Fibroblast of villous mesenchyme (primary cell): ENCODE measurements at regions not wholly inside any gene's neighbourhood (a gene's known extent, or its start where the extent isn't known, plus 50 kb on each side); places are given as distances from the start of the nearest gene placed in this dataset.

ENCODE experiments used
- DNase-seq: peaks from one replicate; pipeline ENCODE4 v3.0.0-alpha.2; 2010; ENCODE audit warnings: low read depth
- H3K4me3 ChIP-seq: 2 replicates; pipeline ENCODE4 v1.5.1; 2011; ENCODE audit warnings: low read depth, mild to moderate bottlenecking, low read length
- TF ChIP-seq, protein P1 (sequence below): IDR thresholded peaks from 2 replicates; pipeline ENCODE4 v1.5.1; 2012; ENCODE audit warnings: low read depth, mild to moderate bottlenecking, low read length; ENCODE audit not compliant: insufficient read depth

GRCh38 chr18:30096796-30097195 lies 945.7 kb downstream of the DSC3 start:
- TF ChIP-seq, protein P1, sequence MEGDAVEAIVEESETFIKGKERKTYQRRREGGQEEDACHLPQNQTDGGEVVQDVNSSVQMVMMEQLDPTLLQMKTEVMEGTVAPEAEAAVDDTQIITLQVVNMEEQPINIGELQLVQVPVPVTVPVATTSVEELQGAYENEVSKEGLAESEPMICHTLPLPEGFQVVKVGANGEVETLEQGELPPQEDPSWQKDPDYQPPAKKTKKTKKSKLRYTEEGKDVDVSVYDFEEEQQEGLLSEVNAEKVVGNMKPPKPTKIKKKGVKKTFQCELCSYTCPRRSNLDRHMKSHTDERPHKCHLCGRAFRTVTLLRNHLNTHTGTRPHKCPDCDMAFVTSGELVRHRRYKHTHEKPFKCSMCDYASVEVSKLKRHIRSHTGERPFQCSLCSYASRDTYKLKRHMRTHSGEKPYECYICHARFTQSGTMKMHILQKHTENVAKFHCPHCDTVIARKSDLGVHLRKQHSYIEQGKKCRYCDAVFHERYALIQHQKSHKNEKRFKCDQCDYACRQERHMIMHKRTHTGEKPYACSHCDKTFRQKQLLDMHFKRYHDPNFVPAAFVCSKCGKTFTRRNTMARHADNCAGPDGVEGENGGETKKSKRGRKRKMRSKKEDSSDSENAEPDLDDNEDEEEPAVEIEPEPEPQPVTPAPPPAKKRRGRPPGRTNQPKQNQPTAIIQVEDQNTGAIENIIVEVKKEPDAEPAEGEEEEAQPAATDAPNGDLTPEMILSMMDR: no peak
- no peak overlapping the region for H3K4me3 ChIP-seq
- DNase-seq: no peak

- H3K4me3 ChIP-seq: no peak overlapping the region
- TF ChIP-seq, protein P1: no peak
- DNase-seq: peak; percentile 46
These were observed 948.0 kb downstream of the DSC3 start for GRCh38 chr18:30094556-30094955.

- no peak overlapping the region for H3K4me3 ChIP-seq
- TF ChIP-seq, protein P1: no peak
- no peak for DNase-seq
These were observed 949.2 kb downstream of the DSC3 start for GRCh38 chr18:30093376-30093775.

DNA sequence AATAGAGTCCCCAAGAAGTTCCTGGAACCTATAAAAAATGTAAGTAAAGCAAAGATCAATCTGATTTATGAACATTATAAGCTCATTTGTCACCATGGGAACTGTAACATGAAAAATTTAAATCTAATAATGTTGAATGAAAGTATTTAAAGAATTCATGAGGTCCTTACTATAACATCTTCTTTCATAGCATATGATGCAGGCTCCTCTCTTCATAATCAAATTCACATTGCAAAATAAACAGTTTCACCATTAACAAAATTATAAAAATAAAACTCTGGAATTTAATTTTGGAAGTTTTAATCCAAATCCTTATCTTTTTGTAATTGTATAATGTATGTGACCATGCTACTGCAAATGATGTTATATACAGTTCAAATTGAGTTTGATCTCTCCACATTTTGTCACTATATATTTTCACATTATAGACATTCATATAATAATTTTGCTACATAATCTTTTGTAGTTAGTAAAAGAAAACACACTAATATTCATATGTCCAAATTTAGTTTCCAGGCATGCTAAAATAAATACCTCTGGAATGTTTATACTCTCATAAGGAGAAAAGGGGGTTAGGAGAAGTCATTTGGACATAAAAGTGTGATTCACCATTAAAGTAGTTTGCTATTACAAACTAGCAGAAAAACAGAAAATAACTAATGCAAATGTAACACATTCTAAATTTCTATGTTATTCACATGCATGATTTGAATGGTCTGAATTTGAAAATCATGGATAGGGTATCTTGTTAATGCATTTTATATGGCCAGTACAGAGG lies 954.1 kb downstream of the DSC3 start:
- TF ChIP-seq, protein P1: no peak
- no peak overlapping the region for H3K4me3 ChIP-seq
- no peak for DNase-seq

GRCh38 chr18:30086351-30086750 lies 956.2 kb downstream of the DSC3 start:
- TF ChIP-seq, protein P1: no peak
- H3K4me3 ChIP-seq: no peak overlapping the region
- DNase-seq: no peak

DNA sequence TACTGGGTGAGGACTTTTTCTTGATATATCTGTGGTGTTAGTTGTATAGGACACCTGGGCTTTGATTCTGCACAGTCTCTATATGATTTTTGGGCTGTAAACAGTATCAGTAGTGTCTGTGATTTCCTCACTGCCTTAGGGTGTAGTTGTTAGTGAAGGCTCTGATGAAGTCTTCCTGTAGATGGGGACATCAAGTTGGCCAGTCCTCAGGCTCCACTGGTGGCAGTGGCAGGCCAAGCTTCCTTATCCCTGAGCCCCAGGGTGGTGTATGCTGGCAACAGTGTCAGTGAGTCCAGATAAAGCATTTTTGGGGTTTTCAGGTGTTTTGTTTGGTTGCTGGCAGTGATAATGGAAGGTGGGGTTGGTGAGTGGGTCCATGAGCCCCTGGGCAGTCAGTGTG lies 961.4 kb downstream of the DSC3 start:
- DNase-seq: no peak
- no peak overlapping the region for H3K4me3 ChIP-seq
- TF ChIP-seq, protein P1: no peak
